DND-41 (cell line): ENCODE measurements at regions not wholly inside any gene's neighbourhood (a gene's known extent, or its start where the extent isn't known, plus 50 kb on each side); places are given as distances from the start of the nearest gene placed in this dataset.

Experiments
- EZH2 ChIP-seq: IDR thresholded peaks from 3 replicates; pipeline ENCODE4 v1.6.1; 2012; ENCODE audit warnings: borderline replicate concordance, low read depth, mild to moderate bottlenecking, moderate library complexity, low read length, inconsistent platforms; ENCODE audit not compliant: severe bottlenecking
- TF ChIP-seq, protein P1 (sequence below): IDR thresholded peaks from 2 replicates; pipeline ENCODE4 v1.5.1; 2012; ENCODE audit warnings: borderline replicate concordance, low read length, moderate library complexity, mild to moderate bottlenecking; ENCODE audit not compliant: poor library complexity, severe bottlenecking; ENCODE audit errors: extremely low read depth

DNA sequence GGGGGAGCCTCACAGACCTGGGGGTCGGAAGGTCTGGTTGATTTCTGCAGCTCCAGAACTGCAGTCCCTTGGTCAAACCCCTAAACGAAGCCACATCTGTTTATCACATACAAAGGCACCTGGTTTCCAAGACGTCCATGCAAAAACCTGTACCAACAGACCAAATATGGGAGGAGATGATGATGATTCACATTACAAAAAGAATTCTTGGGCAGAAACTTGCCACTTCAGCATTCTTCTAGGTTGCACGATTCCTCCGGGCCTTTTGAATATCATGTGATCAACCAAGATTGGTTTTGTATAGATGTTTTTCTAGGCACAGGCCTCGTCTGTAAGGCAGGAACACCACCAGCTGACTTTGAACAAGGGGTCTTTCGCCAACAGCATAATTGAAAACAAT, 466.3 kb downstream of the SOX9 start:
- no peak for TF ChIP-seq EZH2
- TF ChIP-seq, protein P1, sequence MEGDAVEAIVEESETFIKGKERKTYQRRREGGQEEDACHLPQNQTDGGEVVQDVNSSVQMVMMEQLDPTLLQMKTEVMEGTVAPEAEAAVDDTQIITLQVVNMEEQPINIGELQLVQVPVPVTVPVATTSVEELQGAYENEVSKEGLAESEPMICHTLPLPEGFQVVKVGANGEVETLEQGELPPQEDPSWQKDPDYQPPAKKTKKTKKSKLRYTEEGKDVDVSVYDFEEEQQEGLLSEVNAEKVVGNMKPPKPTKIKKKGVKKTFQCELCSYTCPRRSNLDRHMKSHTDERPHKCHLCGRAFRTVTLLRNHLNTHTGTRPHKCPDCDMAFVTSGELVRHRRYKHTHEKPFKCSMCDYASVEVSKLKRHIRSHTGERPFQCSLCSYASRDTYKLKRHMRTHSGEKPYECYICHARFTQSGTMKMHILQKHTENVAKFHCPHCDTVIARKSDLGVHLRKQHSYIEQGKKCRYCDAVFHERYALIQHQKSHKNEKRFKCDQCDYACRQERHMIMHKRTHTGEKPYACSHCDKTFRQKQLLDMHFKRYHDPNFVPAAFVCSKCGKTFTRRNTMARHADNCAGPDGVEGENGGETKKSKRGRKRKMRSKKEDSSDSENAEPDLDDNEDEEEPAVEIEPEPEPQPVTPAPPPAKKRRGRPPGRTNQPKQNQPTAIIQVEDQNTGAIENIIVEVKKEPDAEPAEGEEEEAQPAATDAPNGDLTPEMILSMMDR = no peak
